IPS DF 4.7 (cell line): ENCODE measurements at regions not wholly inside any gene's neighbourhood (a gene's known extent, or its start where the extent isn't known, plus 50 kb on each side); places are given as distances from the start of the nearest gene placed in this dataset.

Experiments used
- DNase-seq: peaks from one replicate; pipeline ENCODE4 v3.0.0-alpha.2; 2013; ENCODE audit warnings: low spot score; ENCODE audit errors: extremely low read depth

- no peak for DNase-seq
Observed at GRCh38 chr14:48435221-48435620, 759.8 kb upstream of the MDGA2 start.

- DNase-seq, result no peak
Observed at GRCh38 chr14:48430805-48431204, 755.4 kb upstream of the MDGA2 start.

- DNase-seq, result no peak
Observed at GRCh38 chr14:48429512-48429911, 754.1 kb upstream of the MDGA2 start.

GRCh38 chr14:48417715-48418500 is 742.5 kb upstream of the MDGA2 start:
- DNase-seq, result no peak

GRCh38 chr14:48401321-48401720 is 725.9 kb upstream of the MDGA2 start:
- no peak for DNase-seq

GRCh38 chr14:48398675-48399282 is 723.4 kb upstream of the MDGA2 start:
- peak; percentile 22 for DNase-seq

GRCh38 chr14:48391661-48392060 is 716.3 kb upstream of the MDGA2 start:
- no peak for DNase-seq

GRCh38 chr14:48390346-48390745 is 714.9 kb upstream of the MDGA2 start:
- DNase-seq, result no peak

GRCh38 chr14:48384821-48385220 is 709.4 kb upstream of the MDGA2 start:
- no peak for DNase-seq

GRCh38 chr14:48382961-48383360 is 707.6 kb upstream of the MDGA2 start:
- DNase-seq, result no peak

- no peak for DNase-seq
Observed at GRCh38 chr14:48378541-48378940, 703.1 kb upstream of the MDGA2 start.

- no peak for DNase-seq
Observed at GRCh38 chr14:48373981-48374380, 698.6 kb upstream of the MDGA2 start.

- no peak for DNase-seq
Observed at GRCh38 chr14:48350971-48351370, 675.6 kb upstream of the MDGA2 start.

- no peak for DNase-seq
Observed at GRCh38 chr14:48349689-48350088, 674.3 kb upstream of the MDGA2 start.

GRCh38 chr14:48341069-48341468 is 665.7 kb upstream of the MDGA2 start:
- DNase-seq, result no peak

GRCh38 chr14:48333221-48333920 is 658.0 kb upstream of the MDGA2 start:
- no peak for DNase-seq

GRCh38 chr14:48331421-48331820 is 656.0 kb upstream of the MDGA2 start:
- no peak for DNase-seq

- DNase-seq, result no peak
Observed at GRCh38 chr14:48325486-48325885, 650.1 kb upstream of the MDGA2 start.

GRCh38 chr14:48323665-48324064 is 648.3 kb upstream of the MDGA2 start:
- no peak for DNase-seq

- DNase-seq, result no peak
Observed at GRCh38 chr14:48319823-48320222, 644.4 kb upstream of the MDGA2 start.

GRCh38 chr14:48304729-48305128 is 629.3 kb upstream of the MDGA2 start:
- no peak for DNase-seq

GRCh38 chr14:48289701-48290100 is 614.3 kb upstream of the MDGA2 start:
- no peak for DNase-seq
